C4-2B (cell line): ENCODE measurements at regions not wholly inside any gene's neighbourhood (a gene's known extent, or its start where the extent isn't known, plus 50 kb on each side); places are given as distances from the start of the nearest gene placed in this dataset.

Source experiments
- ZFX ChIP-seq: fragments of 450-650 bp; IDR thresholded peaks from 2 replicates; pipeline ENCODE4 v1.6.1; 2017
- TF ChIP-seq, protein P1 (sequence below): fragments of 450-650 bp; conservative IDR thresholded peaks from 2 replicates; pipeline ENCODE4 v1.5.1; 2017; ENCODE audit warnings: mild to moderate bottlenecking

DNA sequence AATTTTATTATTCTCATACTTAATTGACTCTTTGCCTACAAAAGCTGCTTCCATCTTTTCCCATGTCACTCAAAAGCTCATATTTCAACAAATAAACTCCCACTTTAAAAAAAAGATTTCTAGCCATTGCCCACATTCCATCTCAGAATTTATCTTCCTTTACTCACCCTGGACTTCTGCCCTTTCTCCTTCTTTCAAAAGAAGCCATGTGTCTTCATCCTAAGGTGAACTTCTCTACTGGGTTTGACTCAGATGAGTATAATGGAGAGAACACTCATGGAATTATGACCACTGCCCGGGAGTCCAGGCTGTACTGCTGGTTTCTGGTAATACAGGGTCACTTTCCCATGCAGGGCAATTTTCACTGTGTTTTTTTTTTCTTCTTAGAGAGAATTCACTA lies 548.5 kb upstream of the ZNF462 start:
- TF ChIP-seq, protein P1, sequence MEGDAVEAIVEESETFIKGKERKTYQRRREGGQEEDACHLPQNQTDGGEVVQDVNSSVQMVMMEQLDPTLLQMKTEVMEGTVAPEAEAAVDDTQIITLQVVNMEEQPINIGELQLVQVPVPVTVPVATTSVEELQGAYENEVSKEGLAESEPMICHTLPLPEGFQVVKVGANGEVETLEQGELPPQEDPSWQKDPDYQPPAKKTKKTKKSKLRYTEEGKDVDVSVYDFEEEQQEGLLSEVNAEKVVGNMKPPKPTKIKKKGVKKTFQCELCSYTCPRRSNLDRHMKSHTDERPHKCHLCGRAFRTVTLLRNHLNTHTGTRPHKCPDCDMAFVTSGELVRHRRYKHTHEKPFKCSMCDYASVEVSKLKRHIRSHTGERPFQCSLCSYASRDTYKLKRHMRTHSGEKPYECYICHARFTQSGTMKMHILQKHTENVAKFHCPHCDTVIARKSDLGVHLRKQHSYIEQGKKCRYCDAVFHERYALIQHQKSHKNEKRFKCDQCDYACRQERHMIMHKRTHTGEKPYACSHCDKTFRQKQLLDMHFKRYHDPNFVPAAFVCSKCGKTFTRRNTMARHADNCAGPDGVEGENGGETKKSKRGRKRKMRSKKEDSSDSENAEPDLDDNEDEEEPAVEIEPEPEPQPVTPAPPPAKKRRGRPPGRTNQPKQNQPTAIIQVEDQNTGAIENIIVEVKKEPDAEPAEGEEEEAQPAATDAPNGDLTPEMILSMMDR: no peak
- no peak for TF ChIP-seq ZFX
